Hepatocyte (in vitro differentiated cells): ENCODE measurements at regions not wholly inside any gene's neighbourhood (a gene's known extent, or its start where the extent isn't known, plus 50 kb on each side); places are given as distances from the start of the nearest gene placed in this dataset.

Experiments used
- CTCF ChIP-seq: fragments of 200-600 bp; sonication (generic); IDR thresholded peaks from 2 replicates; pipeline ENCODE4 v1.5.1; 2016; ENCODE audit warnings: antibody characterized with exemption, mild to moderate bottlenecking; ENCODE audit not compliant: poor library complexity
- EZH2 ChIP-seq: fragments of 200-600 bp; sonication (generic); IDR thresholded peaks from 2 replicates; pipeline ENCODE4 v1.6.1; 2016; ENCODE audit warnings: antibody characterized with exemption, mild to moderate bottlenecking, borderline replicate concordance

DNA sequence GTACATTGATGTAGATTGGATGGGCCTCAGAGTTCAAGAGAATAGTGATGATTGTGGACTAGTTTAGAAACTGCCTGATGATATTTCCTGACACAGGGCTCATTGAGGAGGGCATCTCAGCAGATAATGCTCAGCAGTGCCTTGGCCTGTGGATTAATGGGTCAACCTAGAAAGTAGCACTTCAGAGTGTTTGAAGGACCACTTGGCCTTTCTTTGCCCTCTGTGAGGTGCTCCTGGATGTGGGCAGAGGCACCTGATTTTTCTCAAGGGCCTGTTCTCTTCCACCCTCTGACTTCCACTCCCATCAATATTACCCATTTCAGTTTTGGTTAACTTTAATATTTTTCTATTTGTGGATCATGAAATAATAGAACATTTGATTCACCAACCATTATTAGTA, 270.6 kb upstream of the BMP2 start:
- TF ChIP-seq CTCF: no peak
- TF ChIP-seq EZH2: no peak
